ENCODE measurements at regions not wholly inside any gene's neighbourhood (a gene's known extent, or its start where the extent isn't known, plus 50 kb on each side); places are given as distances from the start of the nearest gene placed in this dataset.

DNA sequence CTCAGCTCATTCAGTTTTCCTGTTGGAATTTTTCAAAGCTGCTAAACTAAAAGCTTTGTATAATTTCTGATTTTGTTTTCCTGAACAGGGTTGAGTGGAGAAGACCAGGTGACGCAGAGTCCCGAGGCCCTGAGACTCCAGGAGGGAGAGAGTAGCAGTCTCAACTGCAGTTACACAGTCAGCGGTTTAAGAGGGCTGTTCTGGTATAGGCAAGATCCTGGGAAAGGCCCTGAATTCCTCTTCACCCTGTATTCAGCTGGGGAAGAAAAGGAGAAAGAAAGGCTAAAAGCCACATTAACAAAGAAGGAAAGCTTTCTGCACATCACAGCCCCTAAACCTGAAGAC lies 367.1 kb upstream of the OR4E1 start:
- H3K9me3 Mint-ChIP-seq: no peaks in the 10 kb centered on the region
- DNase-seq: no peak
- Histone ChIP-seq H3K27ac (ENCODE audit: low read length) (peak overlapping the region; percentile 23), H3K4me3 (ENCODE audit: control insufficient read depth in 1 of 2, extremely low read depth in 1 of 2, low read length in 1 of 2) (peak overlapping the region; percentile 24 to 38), H3K9me3 (no peaks in the 10 kb centered on the region), H3K4me1 (ENCODE audit: control insufficient read depth in 1 of 2, extremely low read depth in 1 of 2, insufficient read depth in 2 of 2, low read length in 2 of 2) (peaks cover 4 to 7% of the 10 kb centered on the region in 2 experiments), H3K36me3 (ENCODE audit: control insufficient read depth in 2 of 2, extremely low read depth in 1 of 2, insufficient read depth in 1 of 2, low read length in 1 of 2) (no peaks in the 10 kb centered on the region), H3K27me3 (replicated peaks in 1 of 2; ENCODE audit: control insufficient read depth in 2 of 2, extremely low read depth in 1 of 2, insufficient read depth in 2 of 2, low read length in 1 of 2) (no peaks in the 10 kb centered on the region)
- peak overlapping the region; percentile 80 to 86 for H3K27ac Mint-ChIP-seq
- no peaks in the 10 kb centered on the region for H3K27me3 Mint-ChIP-seq
- peak overlapping the region; percentile 68 to 82 (median 72) for H3K4me3 Mint-ChIP-seq
- peaks cover 9 to 21% (median 16%) of the 10 kb centered on the region in 3 donors for H3K4me1 Mint-ChIP-seq
- ChIA-PET POLR2A (no interaction called here), CTCF (interaction anchor here (0.7 to 2.0 kb wide), 9 partner anchors 11 to 84 kb away, joined by 3 to 7 read pairs (median 4); no protein-coding TSS in a partner anchor)
- no peaks in the 10 kb centered on the region for H3K36me3 Mint-ChIP-seq
- WGBS (ENCODE audit: insufficient coverage): no CpG with 5 or more reads among the region's 3 CpGs
- peak in 2 of 4 experiments; percentile 43 to 49 for ATAC-seq (replicated peaks in 1 of 4)

DNA sequence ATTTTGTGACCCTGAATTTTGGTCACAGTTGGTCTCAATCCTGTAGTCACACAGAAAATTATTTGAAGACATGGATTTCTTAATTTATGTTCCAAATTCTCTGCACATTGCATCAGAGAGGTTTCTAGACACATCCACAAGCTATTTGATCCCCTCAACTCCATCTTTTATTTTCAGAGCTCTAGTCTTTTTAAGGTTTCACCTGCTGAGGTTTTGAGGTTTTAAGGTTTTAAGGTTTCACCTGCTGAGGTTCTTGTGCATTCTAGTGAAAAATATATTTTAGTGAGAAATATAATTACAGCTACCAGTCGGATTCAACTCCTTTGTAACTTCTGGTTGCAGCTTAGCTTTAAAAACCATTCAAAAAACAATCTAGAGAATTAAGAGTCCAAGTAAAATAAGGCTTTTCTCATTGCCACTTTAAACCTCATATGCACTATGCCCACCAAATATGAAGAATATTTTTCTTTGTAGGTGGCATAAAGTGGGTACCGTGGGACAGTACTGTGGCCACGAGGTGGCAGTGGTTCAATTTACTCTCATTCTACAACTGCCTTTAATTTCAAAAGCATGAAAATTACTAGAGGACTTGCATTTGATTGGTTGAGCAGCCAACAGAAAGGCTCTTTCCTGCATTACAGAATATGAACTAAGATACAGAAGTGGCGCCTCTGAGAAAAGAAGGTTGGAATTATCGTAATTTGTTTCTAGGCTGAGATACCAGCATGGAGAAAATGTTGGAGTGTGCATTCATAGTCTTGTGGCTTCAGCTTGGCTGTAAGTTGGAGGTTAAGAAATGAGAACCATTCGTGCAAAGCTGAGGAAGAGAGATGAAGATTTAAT lies 366.5 kb upstream of the OR4E1 start:
- Mint-ChIP-seq H3K4me1 (peaks cover 9 to 20% (median 16%) of the 10 kb centered on the region in 3 donors), H3K9me3 (no peaks in the 10 kb centered on the region), H3K36me3 (no peaks in the 10 kb centered on the region), H3K27ac (peak overlapping the region; percentile 80 to 86), H3K27me3 (no peaks in the 10 kb centered on the region), H3K4me3 (peak overlapping the region; percentile 68 to 82 (median 72))
- Histone ChIP-seq H3K4me1 (ENCODE audit: control insufficient read depth in 1 of 2, extremely low read depth in 1 of 2, insufficient read depth in 2 of 2, low read length in 2 of 2) (peaks cover 3 to 7% of the 10 kb centered on the region in 2 experiments), H3K4me3 (ENCODE audit: control insufficient read depth in 1 of 2, extremely low read depth in 1 of 2, low read length in 1 of 2) (peak overlapping the region; percentile 24 to 38), H3K36me3 (ENCODE audit: control insufficient read depth in 2 of 2, extremely low read depth in 1 of 2, insufficient read depth in 1 of 2, low read length in 1 of 2) (no peaks in the 10 kb centered on the region), H3K27ac (ENCODE audit: low read length) (peak overlapping the region; percentile 23), H3K27me3 (replicated peaks in 1 of 2; ENCODE audit: control insufficient read depth in 2 of 2, extremely low read depth in 1 of 2, insufficient read depth in 2 of 2, low read length in 1 of 2) (no peaks in the 10 kb centered on the region), H3K9me3 (no peaks in the 10 kb centered on the region)
- peak; percentile 89 to 97 (median 91) for ATAC-seq (replicated peaks in 1 of 4)
- WGBS (ENCODE audit: insufficient coverage): 0% methylated on average over 1 of the region's 6 CpGs
- ChIA-PET CTCF (interaction anchor here (0.6 to 2.0 kb wide), 11 partner anchors 11 to 548 kb away, joined by 3 to 7 read pairs (median 4); no protein-coding TSS in a partner anchor), POLR2A (no interaction called here)
- DNase-seq: peak in 32 of 35 experiments; percentile 16 to 67 (median 40)

- Mint-ChIP-seq H3K9me3 (no peaks in the 10 kb centered on the region), H3K4me1 (peaks cover 9 to 10% (median 10%) of the 10 kb centered on the region in 3 donors), H3K27me3 (no peaks in the 10 kb centered on the region), H3K27ac (no peak overlapping the region), H3K36me3 (no peaks in the 10 kb centered on the region), H3K4me3 (no peak overlapping the region)
- ChIA-PET POLR2A (interaction anchor here in 1 of 2 donors (0.6 kb wide), 1 partner anchor 474 kb away, joined by 8 read pairs; no protein-coding TSS in a partner anchor), CTCF (no interaction called here)
- H3K27ac ChIP-seq (ENCODE audit: low read length): no peak overlapping the region
- H3K36me3 ChIP-seq (ENCODE audit: control insufficient read depth in 2 of 2, extremely low read depth in 1 of 2, insufficient read depth in 1 of 2, low read length in 1 of 2): no peaks in the 10 kb centered on the region
- no peaks in the 10 kb centered on the region for H3K27me3 ChIP-seq (replicated peaks in 1 of 2; ENCODE audit: control insufficient read depth in 2 of 2, extremely low read depth in 1 of 2, insufficient read depth in 2 of 2, low read length in 1 of 2)
- no peak overlapping the region for H3K4me3 ChIP-seq (ENCODE audit: control insufficient read depth in 1 of 2, extremely low read depth in 1 of 2, low read length in 1 of 2)
- WGBS (ENCODE audit: insufficient coverage): no CpG with 5 or more reads among the region's 2 CpGs
- no peaks in the 10 kb centered on the region for H3K9me3 ChIP-seq
- peaks cover 3 to 7% of the 10 kb centered on the region in 2 experiments for H3K4me1 ChIP-seq (ENCODE audit: control insufficient read depth in 1 of 2, extremely low read depth in 1 of 2, insufficient read depth in 2 of 2, low read length in 2 of 2)
- no peak for ATAC-seq (replicated peaks in 1 of 4)
- DNase-seq: no peak
Measured at GRCh38 chr14:22036541-22037239, 363.1 kb upstream of the OR4E1 start.

GRCh38 chr14:22026527-22026926 lies 352.9 kb upstream of the OR4E1 start:
- POLR2A ChIA-PET: no interaction called here
- H3K4me1 Mint-ChIP-seq: peaks cover 0 to 6% (median 4%) of the 10 kb centered on the region in 3 donors
- no peaks in the 10 kb centered on the region for H3K36me3 ChIP-seq (ENCODE audit: control insufficient read depth in 2 of 2, extremely low read depth in 1 of 2, insufficient read depth in 1 of 2, low read length in 1 of 2)

GRCh38 chr14:22025879-22026278 lies 352.3 kb upstream of the OR4E1 start:
- H3K9me3 ChIP-seq: no peaks in the 10 kb centered on the region
- H3K4me3 Mint-ChIP-seq: peak overlapping the region in 1 of 3 donors; percentile 19
- CTCF ChIA-PET: interaction anchor here in 1 of 2 donors (0.7 kb wide), 1 partner anchor 828 kb away, joined by 3 read pairs; no protein-coding TSS in a partner anchor
- H3K27me3 ChIP-seq (replicated peaks in 1 of 2; ENCODE audit: control insufficient read depth in 2 of 2, extremely low read depth in 1 of 2, insufficient read depth in 2 of 2, low read length in 1 of 2): no peaks in the 10 kb centered on the region
- H3K9me3 Mint-ChIP-seq: no peaks in the 10 kb centered on the region
- peaks cover 0 to 6% (median 4%) of the 10 kb centered on the region in 3 donors for H3K4me1 Mint-ChIP-seq
- H3K36me3 ChIP-seq (ENCODE audit: control insufficient read depth in 2 of 2, extremely low read depth in 1 of 2, insufficient read depth in 1 of 2, low read length in 1 of 2): no peaks in the 10 kb centered on the region
- peaks cover 0 to 10% of the 10 kb centered on the region in 2 donors for H3K27me3 Mint-ChIP-seq
- peaks cover 0 to 7% of the 10 kb centered on the region in 2 experiments for H3K4me1 ChIP-seq (ENCODE audit: control insufficient read depth in 1 of 2, extremely low read depth in 1 of 2, insufficient read depth in 2 of 2, low read length in 2 of 2)
- POLR2A ChIA-PET: interaction anchor here in 1 of 2 donors (0.6 kb wide), 1 partner anchor 141 kb away, joined by 3 read pairs; no protein-coding TSS in a partner anchor
- H3K27ac Mint-ChIP-seq: no peak overlapping the region
- ATAC-seq (replicated peaks in 1 of 4) (no peak), DNase-seq (no peak)
- no peak overlapping the region for H3K27ac ChIP-seq (ENCODE audit: low read length)
- WGBS (ENCODE audit: insufficient coverage): no CpG with 5 or more reads among the region's 1 CpG
- no peak overlapping the region for H3K4me3 ChIP-seq (ENCODE audit: control insufficient read depth in 1 of 2, extremely low read depth in 1 of 2, low read length in 1 of 2)
- no peaks in the 10 kb centered on the region for H3K36me3 Mint-ChIP-seq

More at GRCh38 chr14:22026527-22026926, 352.9 kb upstream of the OR4E1 start:
- Histone ChIP-seq H3K4me3 (ENCODE audit: control insufficient read depth in 1 of 2, extremely low read depth in 1 of 2, low read length in 1 of 2) (no peak overlapping the region), H3K27ac (ENCODE audit: low read length) (no peak overlapping the region), H3K9me3 (no peaks in the 10 kb centered on the region), H3K4me1 (ENCODE audit: control insufficient read depth in 1 of 2, extremely low read depth in 1 of 2, insufficient read depth in 2 of 2, low read length in 2 of 2) (peaks cover 0 to 7% of the 10 kb centered on the region in 2 experiments), H3K27me3 (replicated peaks in 1 of 2; ENCODE audit: control insufficient read depth in 2 of 2, extremely low read depth in 1 of 2, insufficient read depth in 2 of 2, low read length in 1 of 2) (no peaks in the 10 kb centered on the region)
- ATAC-seq (replicated peaks in 1 of 4) (peak in 3 of 4 experiments; percentile 27 to 48 (median 39)), DNase-seq (no peak)
- CTCF ChIA-PET: interaction anchor here in 1 of 2 donors (0.7 kb wide), 1 partner anchor 827 kb away, joined by 3 read pairs; no protein-coding TSS in a partner anchor
- Mint-ChIP-seq H3K4me3 (peak overlapping the region in 1 of 3 donors; percentile 19), H3K27ac (no peak overlapping the region), H3K36me3 (no peaks in the 10 kb centered on the region), H3K27me3 (peaks cover 0 to 10% of the 10 kb centered on the region in 2 donors), H3K9me3 (no peaks in the 10 kb centered on the region)
- 50% methylated on average over 1 of the region's 2 CpGs for WGBS (ENCODE audit: insufficient coverage)

DNA sequence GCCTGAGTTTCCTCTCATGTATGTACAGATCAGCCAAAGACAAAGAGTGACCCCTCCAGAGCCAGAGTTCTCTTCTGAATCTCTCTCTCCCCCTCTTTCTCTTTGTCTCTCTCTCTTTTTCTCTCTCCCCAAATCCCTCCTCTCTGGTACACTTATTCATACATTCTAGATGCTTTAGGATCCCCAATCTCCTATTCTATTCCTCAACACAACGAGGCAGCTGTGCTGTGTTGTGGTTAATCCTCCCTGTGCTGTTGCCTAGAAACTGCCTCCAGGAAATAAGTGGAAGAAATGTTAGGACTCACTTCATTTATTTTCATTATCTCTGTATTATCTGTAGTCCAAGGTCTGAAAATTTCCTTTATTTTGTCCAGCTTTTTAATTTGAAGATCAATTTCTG lies 350.5 kb upstream of the OR4E1 start:
- no peaks in the 10 kb centered on the region for H3K9me3 ChIP-seq
- WGBS (ENCODE audit: insufficient coverage): no CpG with 5 or more reads among the region's 1 CpG
- no peak overlapping the region for H3K27ac ChIP-seq (ENCODE audit: low read length)
- ATAC-seq (replicated peaks in 1 of 4) (no peak), DNase-seq (no peak)
- ChIA-PET POLR2A (no interaction called here), CTCF (no interaction called here)
- H3K27me3 Mint-ChIP-seq: peaks cover 0 to 10% of the 10 kb centered on the region in 2 donors
- H3K27me3 ChIP-seq (replicated peaks in 1 of 2; ENCODE audit: control insufficient read depth in 2 of 2, extremely low read depth in 1 of 2, insufficient read depth in 2 of 2, low read length in 1 of 2): no peaks in the 10 kb centered on the region
- no peaks in the 10 kb centered on the region for H3K36me3 Mint-ChIP-seq
- H3K36me3 ChIP-seq (ENCODE audit: control insufficient read depth in 2 of 2, extremely low read depth in 1 of 2, insufficient read depth in 1 of 2, low read length in 1 of 2): no peaks in the 10 kb centered on the region
- no peak overlapping the region for H3K4me3 ChIP-seq (ENCODE audit: control insufficient read depth in 1 of 2, extremely low read depth in 1 of 2, low read length in 1 of 2)
- H3K9me3 Mint-ChIP-seq: no peaks in the 10 kb centered on the region
- peaks cover 0 to 6% (median 4%) of the 10 kb centered on the region in 3 donors for H3K4me1 Mint-ChIP-seq
- H3K4me1 ChIP-seq (ENCODE audit: control insufficient read depth in 1 of 2, extremely low read depth in 1 of 2, insufficient read depth in 2 of 2, low read length in 2 of 2): peaks cover 0 to 7% of the 10 kb centered on the region in 2 experiments
- H3K4me3 Mint-ChIP-seq: no peak overlapping the region
- no peak overlapping the region for H3K27ac Mint-ChIP-seq

All from T-cell (primary cell).